Medulla oblongata (tissue), 1 donor: ENCODE measurements at regions not wholly inside any gene's neighbourhood (a gene's known extent, or its start where the extent isn't known, plus 50 kb on each side); places are given as distances from the start of the nearest gene placed in this dataset.
"Not testable (repeated sequence)": the region's sequence is repeated elsewhere in the genome, so short reads cannot be mapped to it uniquely, and the experiment has no call there.

Experiments
- DNase-seq: peaks from one replicate; pipeline ENCODE4 v3.0.0-alpha.2; 2015; ENCODE audit errors: extremely low spot score

GRCh38 chr4:9604031-9604892 lies 160.0 kb downstream of the DEFB131A start:
- peak; percentile 15 for DNase-seq

GRCh38 chr4:9604893-9605190 lies 160.6 kb downstream of the DEFB131A start:
- not testable (repeated sequence) for DNase-seq

GRCh38 chr4:9608300-9608699 lies 164.1 kb downstream of the DEFB131A start:
- no peak for DNase-seq

- not testable (repeated sequence) for DNase-seq
These were observed 166.1 kb downstream of the DEFB131A start for GRCh38 chr4:9610321-9610720.

GRCh38 chr4:9611101-9611500 lies 166.9 kb downstream of the DEFB131A start:
- no peak for DNase-seq

- not testable (repeated sequence) for DNase-seq
These were observed 145.0 kb upstream of the DRD5 start for GRCh38 chr4:9636411-9636810.

GRCh38 chr4:9659678-9660077 lies 121.8 kb upstream of the DRD5 start:
- not testable (repeated sequence) for DNase-seq

- not testable (repeated sequence) for DNase-seq
These were observed 120.5 kb upstream of the DRD5 start for GRCh38 chr4:9660955-9661354.

- not testable (repeated sequence) for DNase-seq
These were observed 110.7 kb upstream of the DRD5 start for GRCh38 chr4:9670725-9671124.

- DNase-seq: not testable (repeated sequence)
These were observed 104.1 kb upstream of the DRD5 start for GRCh38 chr4:9677357-9677756.

- DNase-seq: no peak
These were observed 101.5 kb upstream of the DRD5 start for GRCh38 chr4:9679704-9680478.

GRCh38 chr4:9683174-9683573 lies 98.3 kb upstream of the DRD5 start:
- DNase-seq: not testable (repeated sequence)

- DNase-seq: not testable (repeated sequence)
These were observed 96.4 kb upstream of the DRD5 start for GRCh38 chr4:9685016-9685415.

- DNase-seq: no peak
These were observed 95.7 kb upstream of the DRD5 start for GRCh38 chr4:9685692-9686091.

GRCh38 chr4:9690636-9691237 lies 90.7 kb upstream of the DRD5 start:
- DNase-seq: not testable (repeated sequence)

- peak; percentile 97 for DNase-seq
These were observed 90.0 kb upstream of the DRD5 start for GRCh38 chr4:9691238-9692065.

- DNase-seq: not testable (repeated sequence)
These were observed 88.5 kb upstream of the DRD5 start for GRCh38 chr4:9692791-9693491.

- DNase-seq: not testable (repeated sequence)
These were observed 87.0 kb upstream of the DRD5 start for GRCh38 chr4:9694403-9694802.

GRCh38 chr4:9695994-9696393 lies 85.4 kb upstream of the DRD5 start:
- DNase-seq: peak; percentile 22

- DNase-seq: not testable (repeated sequence)
These were observed 84.9 kb upstream of the DRD5 start for GRCh38 chr4:9696561-9696960.

- not testable (repeated sequence) for DNase-seq
These were observed 79.4 kb upstream of the DRD5 start for GRCh38 chr4:9702019-9702418.
